H9 (cell line): ENCODE measurements at regions not wholly inside any gene's neighbourhood (a gene's known extent, or its start where the extent isn't known, plus 50 kb on each side); places are given as distances from the start of the nearest gene placed in this dataset.

ENCODE experiments used
- DNase-seq: peaks from one replicate; pipeline ENCODE4 v3.0.0-alpha.2; 2017
- H2AFZ ChIP-seq: one replicate; pipeline ENCODE4 v1.6.1; 2013; ENCODE audit warnings: mild to moderate bottlenecking, low read length, control low read depth, moderate library complexity
- H2AK5ac ChIP-seq: 2 replicates; pipeline ENCODE4 v1.6.1; 2013; ENCODE audit warnings: low read length, control low read depth, mixed read lengths; ENCODE audit not compliant: insufficient read length
- H2BK120ac ChIP-seq: one replicate; pipeline ENCODE4 v1.6.1; 2013; ENCODE audit warnings: low read depth, mild to moderate bottlenecking, low read length, control low read depth, inconsistent platforms; ENCODE audit not compliant: poor library complexity, severe bottlenecking
- H2BK12ac ChIP-seq: 2 replicates; pipeline ENCODE4 v1.6.1; 2013; ENCODE audit warnings: low read length, control low read depth, mixed read lengths, low read depth; ENCODE audit not compliant: insufficient read length
- H2BK15ac ChIP-seq: 2 replicates; pipeline ENCODE4 v1.6.1; 2013; ENCODE audit warnings: low read depth, low read length, control low read depth
- H2BK20ac ChIP-seq: one replicate; pipeline ENCODE4 v1.6.1; 2013; ENCODE audit warnings: low read depth, mild to moderate bottlenecking, low read length, control low read depth, inconsistent platforms; ENCODE audit not compliant: poor library complexity, severe bottlenecking
- H2BK5ac ChIP-seq: 2 replicates; pipeline ENCODE4 v1.6.1; 2013; ENCODE audit warnings: low read length, control low read depth, mixed read lengths; ENCODE audit not compliant: insufficient read length
- H3K14ac ChIP-seq: 2 replicates; pipeline ENCODE4 v1.6.1; 2013; ENCODE audit warnings: low read length, control low read depth; ENCODE audit not compliant: insufficient read depth
- H3K18ac ChIP-seq: 2 replicates; pipeline ENCODE4 v1.6.1; 2013; ENCODE audit warnings: low read depth, mild to moderate bottlenecking, mixed read lengths, low read length, control low read depth; ENCODE audit not compliant: insufficient read length
- H3K23ac ChIP-seq: 2 replicates; pipeline ENCODE4 v1.6.1; 2013; ENCODE audit warnings: low read length, control low read depth, mixed read lengths, low read depth; ENCODE audit not compliant: insufficient read length
- H3K23me2 ChIP-seq: 2 replicates; pipeline ENCODE4 v1.6.1; 2013; ENCODE audit warnings: low read depth, mild to moderate bottlenecking, mixed read lengths, low read length, control low read depth; ENCODE audit not compliant: insufficient read length, poor library complexity, severe bottlenecking
- H3K27ac ChIP-seq: 2 replicates; pipeline ENCODE4 v1.5.1; 2013; ENCODE audit warnings: low read length, control low read depth, mixed read lengths, low read depth; ENCODE audit not compliant: insufficient read length
- H3K27me3 ChIP-seq: 2 replicates; pipeline ENCODE4 v1.6.1; 2013; ENCODE audit warnings: low read length, control low read depth, inconsistent platforms; ENCODE audit not compliant: insufficient read depth
- H3K4ac ChIP-seq: 2 replicates; pipeline ENCODE4 v1.6.1; 2013; ENCODE audit warnings: low read depth, mild to moderate bottlenecking, control low read depth, inconsistent platforms, low read length, moderate library complexity
- H3K4me1 ChIP-seq: 2 replicates; pipeline ENCODE4 v1.6.1; 2013; ENCODE audit warnings: low read length, control low read depth, inconsistent platforms; ENCODE audit not compliant: insufficient read depth
- H3K4me2 ChIP-seq: 2 replicates; pipeline ENCODE4 v1.6.1; 2013; ENCODE audit warnings: low read length, control low read depth, mixed read lengths; ENCODE audit not compliant: insufficient read length, insufficient read depth
- H3K56ac ChIP-seq: 2 replicates; pipeline ENCODE4 v1.6.1; 2013; ENCODE audit warnings: low read depth, mild to moderate bottlenecking, mixed read lengths, low read length, control low read depth; ENCODE audit not compliant: insufficient read length
- H3K79me1 ChIP-seq: 2 replicates; pipeline ENCODE4 v1.6.1; 2013; ENCODE audit warnings: low read depth, mild to moderate bottlenecking, moderate library complexity, low read length, control low read depth, inconsistent platforms; ENCODE audit not compliant: insufficient read depth, poor library complexity, severe bottlenecking
- H3K79me2 ChIP-seq: 2 replicates; pipeline ENCODE4 v1.6.1; 2013; ENCODE audit warnings: low read length, control low read depth, inconsistent platforms; ENCODE audit not compliant: insufficient read depth
- H3K9ac ChIP-seq: 2 replicates; pipeline ENCODE4 v1.6.1; 2013; ENCODE audit warnings: low read length, control low read depth, mixed read lengths; ENCODE audit not compliant: insufficient read length; ENCODE audit errors: extremely low read depth
- H3K9me3 ChIP-seq: one replicate; pipeline ENCODE4 v1.6.1; 2013; ENCODE audit warnings: low read depth, low read length, inconsistent platforms; ENCODE audit not compliant: control insufficient read depth
- H3T11ph ChIP-seq: one replicate; pipeline ENCODE4 v1.6.1; 2013; ENCODE audit warnings: mild to moderate bottlenecking, low read length, control low read depth, inconsistent platforms
- H4K20me1 ChIP-seq: one replicate; pipeline ENCODE4 v1.6.1; 2013; ENCODE audit not compliant: control insufficient read depth, insufficient read length, insufficient read depth
- H4K5ac ChIP-seq: 2 replicates; pipeline ENCODE4 v1.6.1; 2013; ENCODE audit warnings: low read depth, mild to moderate bottlenecking, mixed read lengths, low read length, control low read depth; ENCODE audit not compliant: insufficient read length
- H4K8ac ChIP-seq: replicated peaks from 2 replicates; pipeline ENCODE4 v1.6.1; 2013; ENCODE audit warnings: low read length, control low read depth, mixed read lengths, low read depth; ENCODE audit not compliant: insufficient read length
- H4K91ac ChIP-seq: 2 replicates; pipeline ENCODE4 v1.6.1; 2013; ENCODE audit warnings: low read depth, mild to moderate bottlenecking, moderate library complexity, mixed read lengths, low read length, control low read depth; ENCODE audit not compliant: insufficient read length
- H3K27ac Mint-ChIP-seq, 3 experiments: 2 replicates in 2 of 3; 3 replicates in 1 of 3; pipeline ENCODE4 v1.8.0; 2020 to 2021; ENCODE audit warnings: mixed read lengths in 3 of 3, mild to moderate bottlenecking in 1 of 3, moderate library complexity in 1 of 3
- H3K27me3 Mint-ChIP-seq: 2 replicates; pipeline ENCODE4 v1.8.0; 2021; ENCODE audit warnings: low read depth, mild to moderate bottlenecking, moderate library complexity, mixed read lengths
- H3K36me3 Mint-ChIP-seq, 3 experiments: 2 replicates in 2 of 3; 3 replicates in 1 of 3; pipeline ENCODE4 v1.8.0; 2020 to 2021; ENCODE audit warnings: low read depth in 3 of 3, mixed read lengths in 3 of 3; ENCODE audit not compliant: insufficient read depth in 1 of 3
- H3K4me1 Mint-ChIP-seq, 2 experiments: 2 replicates each; pipeline ENCODE4 v1.8.0; 2020; ENCODE audit warnings: mixed read lengths in 2 of 2
- H3K4me3 Mint-ChIP-seq, 2 experiments: 2 replicates in 1 of 2; 3 replicates in 1 of 2; pipeline ENCODE4 v1.8.0; 2020 to 2021; ENCODE audit warnings: mild to moderate bottlenecking in 2 of 2, mixed read lengths in 2 of 2, moderate library complexity in 1 of 2
- H3K9me3 Mint-ChIP-seq, 2 experiments: 2 replicates in 1 of 2; 3 replicates in 1 of 2; pipeline ENCODE4 v1.8.0; 2020; ENCODE audit warnings: mild to moderate bottlenecking in 2 of 2, mixed read lengths in 2 of 2, moderate library complexity in 1 of 2
- CTCF ChIP-seq: fragments of 200-600 bp; sonication (generic); conservative IDR thresholded peaks from 3 replicates; pipeline ENCODE4 v1.8.0; 2021; ENCODE audit warnings: antibody characterized with exemption, mild to moderate bottlenecking
- WGBS: extraction: QIAGEN DNeasy Blood & Tissue Kit; methylation state at CpG from one replicate; pipeline ENCODE4 v1.1.7; 2013; ENCODE audit warnings: missing lambda C conversion rate, low lambda C conversion rate, mixed read lengths; ENCODE audit not compliant: insufficient read length; ENCODE audit errors: extremely low coverage; 5-methylcytosine and 5-hydroxymethylcytosine counted together

GRCh38 chr2:67712484-67712883 lies 315.4 kb downstream of the ETAA1 start:
- H4K5ac ChIP-seq, result no peak overlapping the region
- no peaks in the 10 kb centered on the region for H3K4me1 Mint-ChIP-seq
- DNase-seq, result no peak
- no peaks in the 10 kb centered on the region for H3K23me2 ChIP-seq
- H3K4me3 Mint-ChIP-seq, result no peak overlapping the region
- no peak overlapping the region for H4K8ac ChIP-seq
- H3K79me1 ChIP-seq, result no peaks in the 10 kb centered on the region
- H3K23ac ChIP-seq, result no peak overlapping the region
- H3K9ac ChIP-seq, result no peak overlapping the region
- H3K27me3 ChIP-seq, result no peaks in the 10 kb centered on the region
- H3T11ph ChIP-seq, result no peak overlapping the region
- H2BK5ac ChIP-seq, result no peak overlapping the region
- H3K9me3 Mint-ChIP-seq, result no peaks in the 10 kb centered on the region
- no peaks in the 10 kb centered on the region for H3K4me1 ChIP-seq
- H3K4me2 ChIP-seq, result no peak overlapping the region
- H3K27ac Mint-ChIP-seq, result no peak overlapping the region; a peak in 1 of 7 replicates
- no peaks in the 10 kb centered on the region for H3K9me3 ChIP-seq
- H3K56ac ChIP-seq, result no peak overlapping the region
- H3K27ac ChIP-seq, result no peak overlapping the region
- H3K79me2 ChIP-seq, result no peaks in the 10 kb centered on the region
- no peak overlapping the region for H2BK12ac ChIP-seq
- no peak overlapping the region for H3K14ac ChIP-seq
- H4K91ac ChIP-seq, result no peak overlapping the region
- H3K27me3 Mint-ChIP-seq, result peaks cover 1% of the 10 kb centered on the region
- H2BK15ac ChIP-seq, result no peak overlapping the region
- H3K18ac ChIP-seq, result no peak overlapping the region
- no peak for TF ChIP-seq CTCF
- no peak overlapping the region for H3K4ac ChIP-seq
- no peak overlapping the region for H2BK20ac ChIP-seq
- H2AFZ ChIP-seq, result no peak overlapping the region
- WGBS, result no CpG with 5 or more reads among the region's 12 CpGs
- no peaks in the 10 kb centered on the region for H4K20me1 ChIP-seq
- no peak overlapping the region for H2BK120ac ChIP-seq
- H3K36me3 Mint-ChIP-seq, result no peaks in the 10 kb centered on the region
- no peak overlapping the region for H2AK5ac ChIP-seq
